Mammary epithelial cell (primary cell): ENCODE measurements at regions not wholly inside any gene's neighbourhood (a gene's known extent, or its start where the extent isn't known, plus 50 kb on each side); places are given as distances from the start of the nearest gene placed in this dataset.

Experiments used
- CTCF ChIP-seq, 2 donors: IDR thresholded peaks in 1 of 2; conservative IDR thresholded peaks in 1 of 2; 2 replicates each; pipeline ENCODE4 v1.5.1; 2011 to 2012; ENCODE audit warnings: inconsistent platforms in 2 of 2, low read length in 2 of 2, mild to moderate bottlenecking in 2 of 2, control low read depth in 1 of 2, low read depth in 1 of 2; ENCODE audit not compliant: insufficient read depth in 1 of 2; ENCODE audit errors: extremely low read depth in 1 of 2
- EZH2 ChIP-seq: IDR thresholded peaks from 2 replicates; pipeline ENCODE4 v1.6.1; 2012; ENCODE audit warnings: low read length, inconsistent platforms, borderline replicate concordance

DNA sequence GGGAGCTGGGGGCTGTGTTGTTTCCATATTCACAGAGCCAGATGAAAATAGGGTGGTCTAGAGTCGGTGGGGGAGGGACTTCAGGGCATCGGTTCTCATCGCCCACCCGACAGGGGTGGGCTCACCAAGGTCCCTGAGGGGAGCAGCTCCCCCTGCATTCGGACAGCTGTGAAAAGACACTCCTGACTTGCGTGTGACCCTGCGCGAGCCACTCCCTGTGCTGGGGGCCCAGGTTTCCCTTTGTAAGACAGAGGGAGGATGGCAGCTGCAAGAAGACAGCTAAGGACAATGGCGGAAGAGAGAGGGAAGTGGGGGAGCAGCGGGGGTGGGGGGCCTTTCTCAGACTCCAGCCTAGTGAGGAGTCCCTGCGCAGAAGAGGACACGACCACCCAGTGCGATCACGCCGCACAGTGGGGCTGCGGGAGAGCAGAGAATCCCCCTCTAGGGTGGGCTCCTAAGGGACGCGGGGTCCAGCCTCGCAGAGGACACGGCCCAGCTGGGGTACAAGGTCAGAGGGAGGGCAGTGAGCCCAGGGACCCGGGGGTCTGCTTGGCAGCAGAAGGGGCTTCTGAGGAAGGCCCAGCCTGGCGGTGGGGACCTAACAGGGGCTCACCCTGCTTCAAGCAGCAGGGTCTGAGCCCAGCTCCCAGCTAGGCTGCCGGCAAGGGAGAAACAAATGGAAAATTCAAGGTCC, 326.9 kb upstream of the DIO3 start:
- no peak for TF ChIP-seq CTCF (conservative IDR thresholded peaks at IDR 0.05 in 1 of 2, IDR thresholded peaks at IDR 0.05 in 1 of 2; ENCODE audit: extremely low read depth in 1 of 2, insufficient read depth in 1 of 2, low read depth in 1 of 2, low read length in 2 of 2)
- TF ChIP-seq EZH2, result no peak
